Myocyte (in vitro differentiated cells): ENCODE measurements at regions not wholly inside any gene's neighbourhood (a gene's known extent, or its start where the extent isn't known, plus 50 kb on each side); places are given as distances from the start of the nearest gene placed in this dataset.
"Not testable (repeated sequence)": the region's sequence is repeated elsewhere in the genome, so short reads cannot be mapped to it uniquely, and the experiment has no call there.

ENCODE experiments used
- DNase-seq: peaks from one replicate; pipeline ENCODE4 v3.0.0-alpha.2; 2012; ENCODE audit warnings: low read depth

DNA sequence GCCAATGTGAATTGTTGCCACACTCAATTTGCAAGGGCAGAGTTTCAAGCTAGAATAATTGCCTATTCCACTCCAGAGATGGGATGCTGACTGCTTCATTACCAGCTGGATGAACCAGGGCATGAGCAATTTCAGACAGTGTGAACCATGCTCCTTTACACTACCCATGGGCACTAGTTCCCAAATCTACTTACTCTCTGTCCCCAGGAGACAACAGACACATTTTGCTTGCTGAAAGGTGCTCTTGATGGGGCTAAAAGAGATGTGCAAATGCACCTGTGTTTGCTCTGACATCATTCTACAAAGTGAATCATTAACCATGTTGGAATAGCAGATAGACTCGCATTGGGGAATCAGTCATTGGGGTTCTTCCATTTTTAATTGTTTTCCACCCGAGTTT lies 522.3 kb upstream of the NUDT12 start:
- DNase-seq: no peak

DNA sequence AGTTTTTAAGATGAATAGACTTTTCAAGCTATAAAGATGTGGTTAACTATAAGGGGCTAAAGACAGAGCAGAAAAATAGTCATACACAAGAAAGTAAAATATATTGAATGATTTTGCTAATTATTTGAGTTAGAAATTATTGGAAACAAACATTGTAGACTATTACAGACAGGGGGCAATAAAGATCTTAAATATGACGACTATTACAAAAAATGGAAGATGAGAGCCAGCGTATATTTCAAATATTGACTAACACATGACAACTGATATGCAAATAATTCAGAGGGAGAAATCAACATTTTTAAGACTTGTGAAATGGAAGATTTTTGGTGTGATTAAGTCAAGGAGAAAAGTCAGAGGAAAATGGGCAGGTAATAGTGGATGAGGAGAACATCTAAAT lies 520.2 kb upstream of the NUDT12 start:
- DNase-seq: no peak

DNA sequence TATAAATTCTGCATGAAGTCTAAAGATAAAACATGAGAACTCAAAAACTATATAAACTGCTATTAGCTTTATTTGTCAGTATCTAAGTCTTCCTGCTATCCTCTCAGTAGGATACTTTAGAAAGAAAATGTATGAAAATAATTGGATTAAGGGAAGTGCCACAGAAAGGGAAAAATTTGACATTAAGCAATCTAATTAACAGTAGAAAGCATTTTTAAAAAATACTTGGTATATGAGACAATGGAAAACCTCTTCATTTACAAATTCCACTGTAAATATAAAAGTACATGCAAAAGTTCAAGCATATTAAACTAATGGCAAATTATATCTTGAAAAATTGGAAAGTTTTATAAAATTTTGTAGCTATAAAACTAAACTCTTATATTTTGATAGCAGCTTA lies 518.6 kb upstream of the NUDT12 start:
- DNase-seq: no peak

DNA sequence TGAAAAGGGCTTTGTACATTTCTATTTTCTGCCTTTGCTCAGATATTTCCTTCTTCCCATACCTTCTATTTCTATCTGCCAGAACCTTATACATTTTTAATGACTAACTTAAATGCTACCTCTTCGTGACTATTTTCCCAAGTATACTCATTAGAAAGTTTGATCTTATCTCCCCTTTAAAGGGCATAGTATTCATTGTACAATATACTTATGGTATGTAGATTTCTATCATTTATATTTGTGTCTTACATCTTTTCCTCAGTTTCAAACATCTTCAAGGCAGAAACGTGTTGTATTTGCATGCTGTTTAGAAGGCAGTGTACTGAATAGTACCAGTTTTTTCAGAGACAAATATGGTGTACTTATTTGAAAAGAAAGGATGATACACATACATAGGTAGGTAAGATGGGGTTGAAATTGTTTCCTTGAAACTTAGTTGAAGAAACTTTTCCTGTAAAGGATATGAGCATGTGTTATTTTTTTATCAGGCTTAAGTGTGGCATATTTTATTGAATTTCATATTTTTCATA lies 518.1 kb upstream of the NUDT12 start:
- DNase-seq: no peak

DNA sequence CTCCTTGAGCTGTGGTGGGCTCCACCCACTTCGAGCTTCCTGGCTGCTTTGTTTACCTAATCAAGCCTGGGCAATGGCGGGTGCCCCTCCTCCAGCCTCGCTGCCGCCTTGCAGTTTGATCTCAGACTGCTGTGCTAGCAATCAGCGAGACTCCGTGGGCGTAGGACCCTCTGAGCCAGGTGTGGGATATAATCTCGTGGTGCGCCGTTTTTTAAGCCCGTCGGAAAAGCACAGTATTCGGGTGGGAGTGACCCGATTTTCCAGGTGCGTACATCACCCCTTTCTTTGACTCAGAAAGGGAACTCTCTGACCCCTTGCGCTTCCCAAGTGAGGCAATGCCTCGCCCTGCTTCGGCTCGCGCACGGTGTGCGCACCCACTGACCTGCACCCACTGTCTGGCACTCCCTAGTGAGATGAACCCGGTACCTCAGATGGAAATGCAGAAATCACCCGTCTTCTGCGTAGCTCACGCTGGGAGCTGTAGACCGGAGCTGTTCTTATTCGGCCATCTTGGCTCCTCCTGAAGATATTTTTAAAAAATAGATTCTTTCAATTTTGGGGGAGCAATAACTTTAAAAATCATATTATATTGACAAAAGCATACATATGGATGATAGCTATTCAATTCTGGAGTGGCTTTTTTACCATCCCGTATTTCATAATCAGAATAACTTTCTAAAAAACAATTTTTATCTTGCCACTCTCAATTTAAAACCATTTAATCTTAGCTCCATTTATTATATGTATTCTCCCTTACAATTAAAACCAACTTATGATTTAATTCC lies 517.5 kb upstream of the NUDT12 start:
- DNase-seq: not testable (repeated sequence)

DNA sequence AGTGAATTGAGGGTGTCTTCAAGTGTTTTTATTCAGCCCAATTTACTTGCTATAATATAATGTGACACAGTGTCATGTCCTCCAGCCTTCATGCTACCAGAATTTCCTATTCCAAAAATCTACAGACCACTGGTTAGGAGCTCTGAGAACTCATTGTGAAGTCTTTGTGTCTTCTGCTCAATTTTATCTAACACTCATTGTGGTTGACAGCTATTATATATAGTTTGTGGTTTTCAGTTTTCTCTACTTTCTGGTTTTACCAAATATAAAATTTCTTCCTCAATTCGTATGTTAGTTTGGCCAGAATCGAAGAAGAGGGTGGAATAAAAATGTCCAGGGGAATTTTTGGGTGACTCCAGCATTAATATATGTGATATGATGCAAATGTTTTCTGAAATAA lies 509.3 kb upstream of the NUDT12 start:
- DNase-seq: no peak

DNA sequence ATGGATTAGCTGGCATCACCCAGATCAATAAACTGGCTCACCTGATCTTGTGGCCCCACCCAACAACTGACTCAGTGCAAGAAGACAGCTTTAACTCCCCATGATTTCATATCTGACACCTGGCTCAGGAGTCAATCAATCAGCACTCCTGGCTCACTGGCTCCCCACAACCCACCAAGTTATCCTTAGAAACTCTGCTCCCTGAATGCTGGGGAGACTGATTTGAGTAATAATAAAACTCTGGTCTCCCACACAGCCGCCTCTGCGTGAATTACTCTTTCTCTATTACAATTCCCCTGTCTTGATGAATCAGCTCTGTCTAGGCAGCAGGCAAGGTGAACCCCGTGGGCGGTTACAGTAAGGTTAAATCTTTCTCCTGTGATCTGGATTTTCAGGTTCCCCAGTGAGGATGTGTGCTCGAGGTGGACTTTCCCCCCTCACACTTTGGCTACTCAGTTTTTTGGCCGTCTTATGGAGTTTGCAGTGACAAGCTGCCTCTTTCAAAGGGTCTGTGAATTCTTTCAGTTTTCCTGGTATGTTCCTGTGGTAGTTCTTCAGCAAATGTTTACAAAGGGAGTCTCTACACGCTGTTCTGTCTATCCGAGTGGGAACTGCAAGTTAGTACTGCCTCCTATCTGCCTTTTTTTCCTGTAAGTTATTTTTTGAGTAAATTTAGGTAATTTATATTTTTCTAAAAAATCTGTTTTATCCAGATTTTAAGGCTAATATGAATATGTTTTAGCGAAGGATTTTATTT lies 500.2 kb upstream of the NUDT12 start:
- no peak for DNase-seq

DNA sequence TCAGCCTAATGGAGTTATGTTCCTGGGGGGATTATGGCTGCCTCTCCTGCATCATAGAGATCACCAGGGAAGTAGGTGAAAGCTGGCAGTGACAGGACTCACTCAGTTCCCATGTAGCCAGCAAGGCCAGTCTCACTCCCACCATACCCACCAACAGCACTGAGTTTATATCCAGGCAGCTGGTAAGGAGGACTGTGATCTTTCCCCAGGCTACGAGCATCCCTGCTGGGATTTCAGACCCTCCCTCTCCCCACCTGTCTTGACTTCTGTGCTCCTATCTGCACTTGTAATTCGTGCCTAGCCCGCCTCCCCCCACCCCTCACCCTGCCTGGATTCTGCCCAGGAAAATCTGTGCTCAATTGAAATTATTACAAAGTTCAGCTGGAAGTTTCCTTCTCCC lies 499.1 kb upstream of the NUDT12 start:
- DNase-seq: no peak

DNA sequence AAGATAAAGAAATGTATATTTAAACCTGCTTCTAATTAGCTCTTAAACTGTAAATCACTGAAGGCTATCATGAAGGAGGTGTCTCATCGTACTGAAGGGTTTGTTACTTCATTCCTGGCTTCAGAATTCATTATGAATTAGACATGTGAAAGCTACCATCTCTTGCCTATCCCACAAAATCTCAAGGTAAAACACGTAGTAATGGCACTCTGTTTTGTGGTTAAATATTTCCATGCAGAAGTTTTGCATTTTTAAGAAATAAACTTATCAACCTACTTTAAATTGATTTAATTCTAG lies 490.7 kb upstream of the NUDT12 start:
- no peak for DNase-seq

DNA sequence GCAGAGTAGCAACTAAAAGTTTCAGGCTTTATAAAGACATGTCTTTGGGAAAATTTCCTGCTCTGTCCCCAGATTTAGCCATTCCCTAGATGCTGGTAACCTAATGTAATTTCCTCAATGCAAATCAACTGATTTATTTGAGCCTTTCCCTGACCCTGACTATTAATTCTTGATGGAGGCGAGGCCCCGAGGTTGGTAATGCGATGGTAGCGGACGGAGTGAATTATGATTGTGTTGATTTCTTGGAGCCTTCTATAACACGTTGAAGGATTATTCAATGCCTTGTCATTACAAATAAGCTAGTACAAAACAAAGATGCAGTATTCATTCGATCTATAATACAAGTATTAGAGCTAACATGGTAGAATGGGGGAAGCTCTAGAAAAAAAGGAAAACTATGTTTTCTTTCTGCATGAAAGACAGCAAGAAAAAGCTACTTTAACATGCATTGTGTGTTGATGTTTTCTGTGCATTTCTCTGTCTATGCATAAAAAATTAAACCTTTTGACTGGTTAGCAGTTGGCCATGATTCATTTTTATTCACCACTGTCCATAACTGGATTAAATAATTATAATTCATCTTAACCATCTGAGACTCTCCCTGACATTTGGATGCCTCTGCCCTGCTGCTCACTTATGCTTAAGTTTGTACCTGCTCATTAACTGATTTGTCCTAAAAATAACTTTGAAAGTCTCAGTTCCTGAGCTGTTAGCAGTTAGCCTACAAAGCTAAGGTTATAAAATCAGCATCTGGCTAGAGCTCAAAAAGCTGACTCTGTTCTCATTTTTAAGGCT lies 490.2 kb upstream of the NUDT12 start:
- DNase-seq: no peak

DNA sequence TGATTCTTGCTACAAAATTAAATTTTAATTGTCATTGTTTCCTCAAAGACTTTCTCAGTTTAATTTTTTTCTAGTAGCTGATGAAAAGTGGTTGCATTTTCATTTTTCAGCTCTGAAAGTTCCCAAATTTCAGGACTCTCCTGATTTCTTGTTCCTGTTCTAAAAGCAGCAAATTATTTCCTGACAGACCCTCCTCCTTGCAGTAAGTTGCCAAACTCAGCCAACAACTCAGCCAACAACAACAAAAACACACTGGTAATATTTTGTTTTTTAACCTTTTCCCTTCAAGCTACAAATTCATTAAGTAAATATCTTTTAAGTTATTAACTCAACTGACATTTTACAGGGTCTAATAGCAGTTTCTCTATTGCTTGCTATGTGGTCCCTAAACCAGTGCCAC lies 487.8 kb upstream of the NUDT12 start:
- DNase-seq: no peak

DNA sequence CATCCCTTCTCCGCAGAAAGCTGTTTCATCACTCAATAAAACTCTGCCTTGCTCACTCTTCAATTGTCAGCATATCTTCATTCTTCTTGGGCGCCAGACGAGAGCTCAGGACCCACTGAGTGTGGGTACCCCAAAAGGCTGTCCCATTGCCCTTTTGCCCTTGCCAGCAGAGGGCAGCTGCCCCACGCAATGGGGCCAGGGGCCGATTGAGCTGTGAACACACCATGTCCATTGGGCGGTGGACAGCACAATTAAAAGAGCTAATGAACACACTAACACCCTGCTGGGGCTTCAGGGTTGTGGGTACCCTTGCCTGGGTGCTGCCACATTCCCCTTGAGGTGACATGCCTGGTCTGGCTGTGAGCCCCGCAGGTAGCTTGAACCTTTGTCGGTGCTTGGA lies 487.2 kb upstream of the NUDT12 start:
- DNase-seq: no peak

DNA sequence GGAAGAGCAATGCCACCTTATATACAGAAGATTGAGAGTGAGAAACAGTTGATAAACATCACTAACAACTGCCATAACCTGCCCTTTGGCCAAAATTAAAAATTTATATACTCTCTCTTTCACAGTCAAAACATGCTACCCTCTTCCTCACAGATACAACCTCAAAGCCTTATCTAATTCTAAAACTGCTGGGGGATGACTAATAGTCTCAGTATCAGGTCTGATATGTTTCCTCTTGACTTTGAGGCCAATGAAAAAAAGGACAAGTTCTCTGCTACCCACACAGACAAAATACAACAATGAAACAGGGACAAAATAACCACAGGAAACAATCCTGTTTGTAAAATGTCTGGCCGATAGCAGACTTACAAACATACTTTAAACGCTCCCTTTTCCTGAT lies 485.6 kb upstream of the NUDT12 start:
- DNase-seq: no peak

DNA sequence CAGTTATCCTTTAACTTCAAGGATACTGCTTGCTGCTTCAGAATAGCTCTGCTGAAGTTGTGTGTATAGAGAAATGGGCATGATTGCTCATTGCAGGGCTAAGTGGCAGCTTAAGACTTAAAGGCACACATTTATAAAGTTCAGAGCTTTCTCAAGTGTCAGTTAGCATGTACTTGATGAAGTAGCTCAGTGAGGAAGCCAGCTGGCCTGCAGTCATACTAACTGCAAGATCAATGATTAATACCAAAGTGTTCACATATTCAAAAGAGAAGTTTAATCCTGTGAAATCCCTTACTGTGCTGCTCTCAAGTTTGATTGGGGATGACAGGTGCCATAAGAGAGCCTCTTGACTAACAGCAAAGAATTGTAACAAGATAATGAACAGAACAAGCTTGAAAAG lies 483.4 kb upstream of the NUDT12 start:
- peak; percentile 69 for DNase-seq

DNA sequence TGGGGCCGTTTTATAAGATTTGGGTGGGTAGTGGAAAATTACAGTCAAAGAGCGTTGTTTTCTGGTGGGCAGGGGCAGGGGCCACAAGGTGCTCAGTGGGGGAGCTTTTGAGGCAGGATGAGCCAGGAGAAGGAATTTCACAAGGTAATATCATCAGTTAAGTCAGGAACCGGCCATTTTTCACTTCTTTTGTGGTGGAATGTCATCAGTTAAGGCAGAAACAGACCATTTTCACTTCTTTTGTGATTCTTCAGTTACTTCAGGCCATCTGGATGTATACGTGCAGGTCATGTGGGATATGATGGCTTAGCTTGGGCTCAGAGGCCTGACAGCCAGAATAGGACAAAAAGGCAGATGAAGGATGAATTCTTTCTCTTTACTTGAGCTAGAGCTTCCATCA lies 477.3 kb upstream of the NUDT12 start:
- not testable (repeated sequence) for DNase-seq

DNA sequence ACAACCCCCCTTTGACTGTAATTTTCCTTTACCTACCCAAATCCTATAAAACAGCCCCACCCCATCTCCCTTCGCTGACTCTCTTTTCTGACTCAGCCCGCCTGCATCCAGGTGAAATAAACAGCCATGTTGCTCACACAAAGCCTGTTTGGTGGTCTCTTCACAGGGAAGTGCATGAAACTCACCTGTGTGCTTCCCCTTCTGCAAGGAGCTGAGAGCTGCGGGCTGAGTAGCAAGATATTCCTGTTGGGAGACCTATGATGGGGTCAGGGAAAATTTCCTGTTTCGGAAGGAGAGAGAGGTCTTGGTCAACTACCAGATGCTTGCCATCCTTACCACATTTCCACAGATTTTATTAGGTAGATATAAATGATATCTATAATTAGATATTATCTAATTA lies 474.5 kb upstream of the NUDT12 start:
- DNase-seq: not testable (repeated sequence)

DNA sequence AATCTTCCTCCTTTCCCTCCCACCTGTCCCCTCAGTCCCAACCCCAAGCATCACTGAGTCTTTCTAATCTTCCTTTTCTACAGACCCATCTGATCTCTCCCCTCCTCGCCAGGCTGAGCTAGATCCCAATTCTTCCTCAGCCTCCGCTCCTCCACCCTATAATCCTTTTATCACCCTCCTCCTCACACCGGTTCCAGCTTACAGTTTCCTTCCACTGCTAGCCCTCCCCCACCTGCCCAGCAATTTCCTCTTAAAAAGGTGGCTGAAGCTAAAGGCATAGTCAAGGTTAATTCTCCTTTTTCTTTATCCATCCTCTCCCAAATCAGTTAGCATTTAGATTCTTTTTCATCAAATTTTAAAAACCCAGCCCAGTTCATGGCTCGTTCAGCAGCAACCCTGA lies 470.6 kb upstream of the NUDT12 start:
- not testable (repeated sequence) for DNase-seq

DNA sequence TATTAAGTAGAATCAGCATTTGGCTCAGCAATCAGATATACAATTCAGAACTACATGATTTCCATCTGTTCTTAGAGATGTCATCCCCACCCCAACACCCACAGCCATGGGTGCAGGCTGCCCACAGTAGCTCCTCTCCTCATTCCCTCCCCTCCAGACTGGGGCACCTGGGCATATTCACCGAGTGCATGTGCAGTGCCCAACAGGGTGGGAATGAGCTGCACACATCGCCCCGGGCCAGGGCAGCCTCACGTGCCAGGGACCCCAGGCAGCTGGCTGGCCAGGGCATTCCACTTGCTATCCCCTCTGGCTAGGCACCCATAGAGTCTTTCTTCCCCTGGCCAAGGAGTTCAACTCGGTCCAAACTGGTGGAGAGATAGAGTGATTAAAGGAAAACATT lies 461.9 kb upstream of the NUDT12 start:
- DNase-seq: no peak

DNA sequence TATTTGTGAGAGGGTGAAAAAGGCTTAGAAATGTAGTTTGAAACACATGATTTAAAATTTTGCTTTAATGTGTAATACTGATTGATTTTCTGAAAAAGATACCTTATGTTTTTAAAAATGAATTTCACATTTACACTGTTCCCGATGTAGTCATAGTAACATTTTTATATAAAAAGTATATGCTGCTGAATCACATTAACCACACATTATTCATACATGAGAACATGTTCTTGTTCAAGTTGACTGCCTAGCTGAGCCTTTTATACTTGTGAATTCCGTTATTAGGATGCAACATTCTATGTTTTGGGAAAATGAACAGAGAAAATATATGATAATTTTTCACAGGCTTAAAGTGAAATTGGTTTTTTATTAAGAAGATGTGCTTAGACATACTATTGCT lies 461.1 kb upstream of the NUDT12 start:
- DNase-seq: no peak

DNA sequence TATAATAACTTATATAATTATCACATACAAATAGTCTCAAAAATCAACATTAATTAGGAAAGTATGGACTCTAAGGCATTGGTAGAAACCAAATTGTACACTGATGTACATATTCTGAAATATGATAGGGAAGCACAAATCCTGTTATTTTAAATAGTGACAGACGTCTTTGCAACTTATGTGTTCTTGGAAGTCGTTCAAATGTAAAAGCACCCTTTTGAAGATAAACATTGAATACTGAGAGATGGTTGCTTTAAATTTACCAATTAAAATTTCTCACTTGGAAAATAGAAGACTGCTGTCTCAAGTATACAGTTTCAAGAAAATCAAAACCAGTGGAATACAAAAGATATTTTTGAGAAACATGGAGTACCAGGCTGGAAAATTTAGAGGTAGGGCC lies 457.4 kb upstream of the NUDT12 start:
- no peak for DNase-seq

DNA sequence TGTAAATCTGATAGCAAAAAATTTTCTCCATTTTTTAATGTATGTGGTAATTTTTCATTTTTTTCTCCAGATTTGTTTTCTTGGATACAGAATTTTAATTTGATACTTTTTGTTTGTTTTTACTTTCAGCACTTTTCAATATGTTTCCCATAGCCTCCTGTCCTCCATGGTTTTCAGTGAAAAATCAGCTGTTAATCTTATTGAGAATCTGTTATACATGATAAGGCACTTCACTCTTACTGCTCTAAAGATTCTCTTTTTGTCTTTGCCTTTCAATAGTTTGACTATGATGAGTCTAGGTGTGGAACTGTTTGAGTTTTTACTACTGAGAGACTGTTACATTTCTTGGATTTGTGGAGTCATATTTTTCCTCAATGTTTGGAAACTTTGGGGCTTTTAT lies 455.7 kb upstream of the NUDT12 start:
- no peak for DNase-seq

DNA sequence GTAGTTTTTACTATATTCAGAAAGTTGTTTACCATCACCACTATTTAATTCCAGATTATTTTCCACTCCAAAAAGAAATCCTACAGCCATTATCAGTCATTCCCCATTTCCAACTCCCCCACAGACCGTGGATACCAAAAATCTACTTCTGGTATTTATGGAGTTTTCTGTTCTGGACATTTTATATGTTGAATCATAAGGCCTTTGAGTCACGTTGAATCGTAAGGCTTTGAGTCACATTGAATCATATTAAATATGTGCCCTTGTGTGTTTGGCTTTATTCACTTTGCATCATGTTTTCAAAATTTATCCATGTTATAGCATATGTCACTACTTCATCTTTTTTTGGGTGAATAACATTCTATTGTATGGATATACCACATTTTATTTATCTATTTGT lies 454.1 kb upstream of the NUDT12 start:
- no peak for DNase-seq
